ENCODE measurements at regions not wholly inside any gene's neighbourhood (a gene's known extent, or its start where the extent isn't known, plus 50 kb on each side); places are given as distances from the start of the nearest gene placed in this dataset.

- no peak for TF ChIP-seq CSDC2 (CRISPR knock-in tag; IDR thresholded peaks at IDR 0.05)
- no peak for TF ChIP-seq CREB5 (CRISPR knock-in tag; IDR thresholded peaks at IDR 0.05; ENCODE audit: low read depth)
- TF ChIP-seq BACH2 (CRISPR knock-in tag; IDR thresholded peaks at IDR 0.05; ENCODE audit: borderline replicate concordance), result no peak
- TF ChIP-seq TOX (CRISPR knock-in tag; IDR thresholded peaks at IDR 0.05; ENCODE audit: borderline replicate concordance), result no peak
- TF ChIP-seq ZNF70 (CRISPR knock-in tag; IDR thresholded peaks at IDR 0.05), result no peak
- TF ChIP-seq ZFP30 (CRISPR knock-in tag; IDR thresholded peaks at IDR 0.05), result no peak
- no peak for TF ChIP-seq TCF4 (CRISPR knock-in tag; IDR thresholded peaks at IDR 0.05; ENCODE audit: borderline replicate concordance)
Observed at GRCh38 chr22:47293368-47294221, 531.1 kb downstream of the TBC1D22A start.

Measured in SK-N-SH treated with all-trans-retinoic acid at 6 μM for 48 hours (cell line).